RWPE1 (cell line): ENCODE measurements at regions not wholly inside any gene's neighbourhood (a gene's known extent, or its start where the extent isn't known, plus 50 kb on each side); places are given as distances from the start of the nearest gene placed in this dataset.

Experiments used
- CTCF ChIA-PET: fragments of 350-600 bp; sonication (Branson Sonifier 250); formaldehyde crosslinking; extraction: SDS; loops from one replicate; lab custom pipeline; 2021; lab: Yijun Ruan, JAX
- POLR2A ChIA-PET: fragments of 400-600 bp; formaldehyde crosslinking; extraction: SDS; loops from one replicate; lab custom pipeline; 2020; ENCODE audit warnings: antibody characterized with exemption; ENCODE audit not compliant: low non-redundant PET; lab: Yijun Ruan, JAX
- DNase-seq: peaks from one replicate; pipeline ENCODE4 v3.0.0; 2012; ENCODE audit warnings: low spot score
- H3K27ac ChIP-seq: fragments of 450-650 bp; 2 replicates; pipeline ENCODE4 v1.5.1; 2017
- CTCF ChIP-seq: fragments of 450-650 bp; conservative IDR thresholded peaks from 2 replicates; pipeline ENCODE4 v1.5.1; 2017; ENCODE audit warnings: low read depth, mild to moderate bottlenecking

GRCh38 chr15:97350813-97351212 is 609.7 kb upstream of the ARRDC4 start:
- no peak for TF ChIP-seq CTCF
- DNase-seq: no peak
- ChIA-PET POLR2A (no interaction called here), CTCF (no interaction called here)
- no peak overlapping the region for H3K27ac ChIP-seq

- ChIA-PET POLR2A (no interaction called here), CTCF (no interaction called here)
- DNase-seq: no peak
- H3K27ac ChIP-seq: no peak overlapping the region
- TF ChIP-seq CTCF: no peak
Observed at GRCh38 chr15:97383516-97383915, 577.0 kb upstream of the ARRDC4 start.

GRCh38 chr15:97386940-97387339 is 573.6 kb upstream of the ARRDC4 start:
- no peak for DNase-seq
- ChIA-PET POLR2A (no interaction called here), CTCF (no interaction called here)
- TF ChIP-seq CTCF: no peak
- no peak overlapping the region for H3K27ac ChIP-seq

GRCh38 chr15:97401195-97401594 is 559.3 kb upstream of the ARRDC4 start:
- H3K27ac ChIP-seq: no peak overlapping the region
- CTCF ChIA-PET: no interaction called here
- TF ChIP-seq CTCF: no peak
- no peak for DNase-seq
- POLR2A ChIA-PET: no interaction called here

GRCh38 chr15:97401970-97402369 is 558.5 kb upstream of the ARRDC4 start:
- no peak overlapping the region for H3K27ac ChIP-seq
- ChIA-PET POLR2A (no interaction called here), CTCF (interaction anchor here (0.7 kb wide), 1 partner anchor 377 kb away, joined by 5 read pairs; no protein-coding TSS in a partner anchor)
- DNase-seq: no peak
- TF ChIP-seq CTCF: no peak

GRCh38 chr15:97406841-97407240 is 553.7 kb upstream of the ARRDC4 start:
- CTCF ChIA-PET: interaction anchor here (0.6 kb wide), 1 partner anchor 211 kb away, joined by 3 read pairs; no protein-coding TSS in a partner anchor
- POLR2A ChIA-PET: no interaction called here
- H3K27ac ChIP-seq: no peak overlapping the region
- no peak for DNase-seq
- TF ChIP-seq CTCF: no peak
